HG02884 (cell line): ENCODE measurements at regions not wholly inside any gene's neighbourhood (a gene's known extent, or its start where the extent isn't known, plus 50 kb on each side); places are given as distances from the start of the nearest gene placed in this dataset.
"Not testable (repeated sequence)": the region's sequence is repeated elsewhere in the genome, so short reads cannot be mapped to it uniquely, and the experiment has no call there.

Experiments
- ATAC-seq: cut with Tn5 transposase; IDR thresholded peaks from one replicate; pipeline ENCODE4 v1.9.1; 2021; ENCODE audit warnings: mild to moderate bottlenecking, moderate library complexity; ENCODE audit not compliant: unreplicated experiment

DNA sequence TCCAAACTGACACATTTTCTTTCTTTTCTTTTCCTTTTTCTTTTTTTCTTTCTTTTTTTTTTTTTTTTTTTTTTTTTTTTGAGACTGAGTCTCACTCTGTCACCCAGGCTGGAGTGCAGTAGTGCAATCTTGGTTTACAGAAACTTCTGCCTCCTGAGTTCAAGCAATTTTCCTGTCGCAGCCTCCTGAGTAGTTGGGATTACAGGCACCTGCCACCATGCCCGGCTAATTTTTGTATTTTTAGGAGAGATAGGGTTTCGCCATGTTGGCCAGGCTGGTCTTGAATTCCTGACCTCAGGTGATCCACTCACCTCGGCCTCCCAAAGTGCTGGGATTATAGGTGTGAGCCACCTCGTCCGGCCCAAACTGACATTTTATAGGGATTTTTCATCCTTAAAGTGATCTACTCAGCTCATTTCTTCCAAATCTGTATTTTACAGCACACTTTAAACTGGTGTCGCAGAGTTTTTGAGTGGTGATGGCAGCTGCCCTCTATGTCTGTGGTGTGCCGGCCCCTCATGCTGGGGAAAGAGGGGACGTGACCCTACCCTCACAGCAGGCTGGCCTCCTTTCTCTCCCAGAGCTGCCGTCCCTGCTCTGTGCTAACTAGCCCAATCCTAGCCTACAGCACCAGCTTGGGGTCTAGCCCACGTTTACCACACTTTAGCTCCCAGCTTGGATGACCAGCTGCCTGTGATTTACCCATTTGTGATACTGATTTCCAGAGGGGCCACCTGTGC, 211.9 kb upstream of the HAAO start:
- not testable (repeated sequence) for ATAC-seq

DNA sequence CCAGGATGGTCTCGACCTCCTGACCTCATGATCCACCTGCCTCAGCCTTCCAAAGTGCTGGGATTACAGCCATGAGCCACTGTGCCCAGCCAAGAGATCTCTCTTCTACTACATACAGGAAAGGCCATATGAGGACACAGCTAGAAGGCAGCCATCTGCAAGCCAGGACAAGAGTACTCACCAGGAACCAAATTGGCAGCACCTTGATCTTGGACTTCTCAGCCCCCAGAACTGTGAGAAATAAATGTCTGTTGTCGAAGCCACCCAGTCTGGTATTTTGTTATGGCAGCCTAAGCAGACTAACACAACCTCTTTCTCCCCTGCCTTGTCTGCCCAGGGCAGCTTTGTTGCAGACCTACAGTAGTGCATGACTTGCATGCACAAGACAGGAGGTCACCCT, 211.3 kb upstream of the HAAO start:
- ATAC-seq, result no peak

DNA sequence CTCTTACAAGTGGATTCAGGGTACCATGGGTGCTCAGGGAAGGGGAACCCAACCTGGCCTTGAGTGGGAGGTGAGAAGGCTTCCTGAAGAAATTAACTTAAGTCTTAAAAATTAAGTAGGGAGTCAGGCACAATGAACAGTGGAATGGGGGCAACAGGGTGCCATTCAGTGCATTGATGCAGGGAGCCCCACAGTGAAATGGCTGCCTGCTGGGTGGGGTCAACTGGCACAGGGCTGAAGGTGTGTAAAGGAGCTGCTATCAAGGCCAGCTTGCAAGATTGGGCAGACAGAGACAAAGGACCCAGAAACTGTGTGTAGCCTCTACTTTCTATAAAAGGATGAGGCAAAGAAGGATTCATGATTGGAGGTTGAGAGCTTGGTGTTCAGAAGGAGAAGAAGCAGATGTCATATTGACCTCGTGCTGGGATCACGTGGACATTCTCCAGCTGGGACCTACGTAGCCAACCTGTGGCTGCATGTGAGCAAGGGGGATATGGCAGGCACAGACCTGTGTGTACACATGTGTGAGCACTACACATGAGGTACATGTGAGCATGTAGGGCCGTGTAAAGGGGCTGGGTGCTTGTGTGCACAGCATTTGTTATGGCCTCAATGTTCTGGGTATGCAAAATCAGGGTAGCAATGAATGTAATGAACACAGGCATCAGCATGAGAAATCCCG, 209.5 kb upstream of the HAAO start:
- no peak for ATAC-seq

DNA sequence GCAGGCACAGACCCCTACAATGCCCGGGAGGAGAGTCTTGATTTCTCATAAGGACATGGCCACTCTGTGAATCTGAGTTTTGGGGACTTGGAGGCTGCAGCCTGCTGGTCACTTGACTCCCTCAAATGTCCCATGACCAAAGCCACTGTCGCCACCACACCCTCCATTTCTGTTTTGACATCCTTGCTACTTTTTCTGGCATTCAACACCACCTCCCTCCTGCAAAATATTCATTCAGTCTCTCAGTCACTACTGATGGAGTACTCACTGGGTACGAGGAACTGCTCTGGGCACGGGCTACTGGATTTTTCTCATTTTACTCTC, 208.6 kb upstream of the HAAO start:
- ATAC-seq, result no peak

DNA sequence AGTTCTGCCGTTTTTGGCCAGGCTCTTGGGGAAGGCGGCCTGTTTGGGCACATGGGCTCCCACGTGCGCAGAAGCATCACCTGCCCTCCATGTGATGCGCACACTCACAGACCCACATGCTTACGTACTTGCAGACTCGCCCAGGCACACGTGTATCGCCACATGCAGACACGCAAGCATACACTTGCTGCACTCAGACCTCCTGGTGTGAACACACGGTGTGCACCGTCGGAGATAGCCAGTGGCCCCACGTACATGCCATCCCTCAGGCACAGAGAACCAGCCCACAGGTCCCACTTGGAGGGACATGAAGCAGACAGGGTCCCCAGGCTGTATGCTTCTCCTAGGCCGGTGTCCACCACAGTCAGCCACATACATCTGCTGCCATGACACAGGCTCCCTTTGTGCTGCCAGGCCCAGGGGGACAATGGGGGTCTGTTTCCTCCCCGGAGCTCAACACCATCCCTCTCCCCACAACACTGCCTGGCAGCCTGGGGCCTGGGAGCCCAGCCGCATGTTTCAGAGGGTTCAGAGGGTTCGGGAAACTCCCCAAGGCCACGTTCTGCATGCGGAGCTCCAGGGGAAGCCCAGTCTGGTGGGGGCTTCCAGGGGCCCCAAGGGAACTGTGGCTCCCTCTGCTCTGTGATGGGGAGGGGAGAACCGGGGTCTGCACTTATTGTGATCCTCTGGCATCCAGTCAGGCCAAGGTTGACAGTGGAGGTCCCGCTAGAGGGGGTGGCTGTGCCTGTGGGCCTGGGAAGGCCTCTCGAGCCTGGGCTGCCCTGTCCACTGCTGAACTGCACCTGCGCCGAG, 208.1 kb upstream of the HAAO start:
- no peak for ATAC-seq

DNA sequence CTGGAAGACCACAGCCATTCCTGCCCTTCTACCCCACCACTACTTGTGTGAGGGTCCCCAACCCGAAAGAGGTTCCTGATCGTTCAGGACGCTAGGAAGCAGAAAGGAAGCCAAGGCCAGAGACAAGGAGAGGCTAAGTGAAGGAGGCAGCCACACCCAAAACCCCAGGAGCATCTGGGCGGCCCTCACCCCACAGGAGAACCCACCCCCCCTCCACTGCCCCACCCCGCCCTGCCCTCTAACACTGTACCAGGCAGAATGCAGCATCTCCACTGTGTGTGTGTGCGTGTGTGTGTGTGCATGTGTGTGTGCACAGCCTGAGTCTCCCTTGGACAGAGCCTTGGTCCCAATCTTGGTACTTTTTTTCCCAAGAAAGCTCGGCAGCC, 207.5 kb upstream of the HAAO start:
- ATAC-seq, result no peak

DNA sequence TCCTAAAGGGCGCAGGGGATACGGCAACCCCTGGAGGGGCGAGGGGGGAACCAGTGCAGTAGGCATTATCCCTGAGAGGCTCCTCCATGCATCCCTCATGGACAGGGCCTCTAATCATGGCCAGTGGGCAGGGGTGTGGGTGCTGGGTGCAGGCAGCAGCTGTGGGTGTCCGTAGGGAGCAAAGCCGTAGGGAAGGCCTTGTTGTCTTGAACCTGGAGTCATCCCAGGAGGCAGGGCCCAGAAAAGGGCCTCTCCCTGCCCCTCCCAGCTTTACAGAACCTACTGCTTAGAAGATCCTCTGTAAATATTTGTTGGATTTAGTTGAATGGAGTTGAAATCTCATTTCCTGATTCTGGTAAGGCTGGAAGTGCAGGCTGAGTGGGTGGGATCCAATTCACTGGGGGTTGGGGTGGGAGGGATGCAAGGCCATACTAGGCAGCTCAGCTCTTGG, 207.0 kb upstream of the HAAO start:
- no peak for ATAC-seq

DNA sequence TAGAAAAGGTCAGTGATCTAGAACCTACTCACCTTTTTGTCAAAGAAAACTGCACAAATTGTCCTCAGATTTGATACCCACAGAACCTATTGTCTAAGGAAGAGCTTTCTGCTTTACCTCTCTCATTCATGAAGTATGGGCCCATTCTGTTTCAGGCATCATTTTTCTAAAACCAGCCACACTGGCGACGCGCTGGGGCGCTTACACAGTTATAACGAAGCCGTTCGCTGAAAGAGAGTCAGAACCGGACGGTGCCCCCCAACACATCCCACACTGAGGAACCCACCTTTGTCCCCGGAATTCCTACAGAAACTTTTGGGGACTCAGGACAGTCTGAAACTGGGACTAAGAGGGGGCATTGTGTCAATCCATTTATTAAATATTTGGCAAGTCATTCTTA, 206.3 kb upstream of the HAAO start:
- no peak for ATAC-seq

DNA sequence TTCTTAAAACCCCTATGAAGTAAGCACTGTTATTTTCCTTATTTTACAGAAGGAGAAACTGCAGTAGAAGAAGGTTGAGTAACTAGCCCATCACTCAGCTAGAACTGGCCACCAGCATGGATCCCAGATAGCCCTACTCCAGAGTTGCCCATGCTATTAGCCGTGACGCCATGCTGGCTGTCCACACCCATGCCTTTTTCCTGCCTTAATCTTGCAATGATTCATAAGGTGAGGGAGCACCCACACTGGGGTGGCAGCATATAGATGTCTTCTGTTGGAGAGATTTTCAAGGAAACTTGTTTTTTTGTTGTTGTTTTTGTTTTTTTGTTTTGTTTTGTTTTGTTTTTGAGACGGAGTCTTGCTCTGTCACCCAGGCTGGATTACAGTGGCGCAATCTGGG, 204.1 kb upstream of the HAAO start:
- ATAC-seq, result no peak

DNA sequence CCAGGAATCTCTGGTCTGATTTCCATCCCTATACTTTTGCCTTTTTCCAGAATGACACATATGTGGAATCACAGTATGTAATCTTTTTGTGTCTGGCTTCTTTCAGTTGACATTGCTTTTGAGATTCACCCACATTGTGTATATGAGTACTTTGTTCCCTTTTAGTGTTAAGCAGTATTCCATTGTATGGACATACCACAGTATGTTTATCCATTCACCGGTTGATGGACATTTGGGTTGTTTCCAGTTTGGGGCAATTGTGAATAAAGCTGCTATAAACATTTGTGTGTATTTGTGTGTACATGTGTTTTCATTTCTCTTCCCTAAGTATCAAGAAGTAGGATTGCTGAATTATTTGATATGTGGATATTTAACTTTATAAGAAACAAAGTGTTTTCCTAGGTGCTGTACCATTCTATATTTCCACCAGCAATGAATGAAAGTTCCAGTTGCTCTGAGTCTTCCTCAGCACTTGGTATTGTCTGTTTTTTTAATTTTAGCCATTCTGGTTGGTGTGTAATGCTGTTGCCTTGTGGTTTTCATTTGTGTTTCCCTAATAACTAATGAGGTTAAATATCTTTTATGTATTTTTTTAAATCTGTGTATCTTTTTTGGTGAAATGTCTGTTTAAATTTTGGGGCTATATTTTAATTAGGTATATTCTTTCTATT, 203.5 kb upstream of the HAAO start:
- no peak for ATAC-seq

DNA sequence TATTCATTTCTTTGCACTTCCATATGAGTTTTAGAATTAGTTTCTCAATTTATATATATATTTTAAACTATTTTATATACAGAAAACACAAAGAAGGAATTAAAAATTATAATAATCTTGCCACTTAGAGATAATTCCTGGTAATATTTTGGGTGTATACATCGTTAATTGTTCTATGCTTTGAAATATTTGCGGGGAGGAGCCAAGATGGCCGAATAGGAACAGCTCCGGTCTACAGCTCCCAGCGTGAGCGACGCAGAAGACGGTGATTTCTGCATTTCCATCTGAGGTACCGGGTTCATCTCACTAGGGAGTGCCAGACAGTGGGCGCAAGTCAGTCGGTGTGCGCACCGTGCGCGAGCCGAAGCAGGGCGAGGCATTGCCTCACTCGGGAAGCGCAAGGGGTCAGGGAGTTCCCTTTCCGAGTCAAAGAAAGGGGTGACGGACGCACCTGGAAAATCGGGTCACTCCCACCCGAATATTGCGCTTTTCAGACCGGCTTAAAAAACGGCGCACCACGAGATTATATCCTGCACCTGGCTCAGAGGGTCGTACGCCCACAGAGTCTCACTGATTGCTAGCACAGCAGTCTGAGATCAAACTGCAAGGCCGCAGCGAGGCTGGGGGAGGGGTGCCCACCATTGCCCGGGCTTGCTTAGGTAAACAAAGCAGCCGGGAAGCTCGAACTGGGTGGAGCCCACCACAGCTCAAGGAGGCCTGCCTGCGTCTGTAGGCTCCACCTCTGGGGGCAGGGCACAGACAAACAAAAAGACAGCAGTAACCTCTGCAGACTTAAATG, 197.1 kb upstream of the HAAO start:
- not testable (repeated sequence) for ATAC-seq

DNA sequence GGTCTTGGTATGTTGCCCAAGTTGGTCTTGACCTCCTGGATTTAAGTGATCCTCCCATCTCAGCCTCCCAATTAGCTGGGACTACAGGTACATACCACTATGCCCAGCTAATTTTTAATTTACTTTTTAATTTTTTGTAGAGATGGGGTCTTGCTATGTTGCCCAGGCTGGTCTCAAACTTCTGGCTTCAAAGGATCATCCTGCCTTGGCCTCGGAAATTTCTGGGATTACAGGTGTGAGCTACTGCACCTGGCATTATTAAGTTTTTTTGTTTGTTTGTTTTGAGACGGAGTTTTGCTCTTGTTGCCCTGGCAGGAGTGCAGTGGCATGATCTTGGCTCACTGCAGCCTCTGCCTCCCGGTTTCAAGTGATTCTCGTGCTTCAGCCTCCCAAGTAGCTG, 195.7 kb upstream of the HAAO start:
- ATAC-seq, result not testable (repeated sequence)

DNA sequence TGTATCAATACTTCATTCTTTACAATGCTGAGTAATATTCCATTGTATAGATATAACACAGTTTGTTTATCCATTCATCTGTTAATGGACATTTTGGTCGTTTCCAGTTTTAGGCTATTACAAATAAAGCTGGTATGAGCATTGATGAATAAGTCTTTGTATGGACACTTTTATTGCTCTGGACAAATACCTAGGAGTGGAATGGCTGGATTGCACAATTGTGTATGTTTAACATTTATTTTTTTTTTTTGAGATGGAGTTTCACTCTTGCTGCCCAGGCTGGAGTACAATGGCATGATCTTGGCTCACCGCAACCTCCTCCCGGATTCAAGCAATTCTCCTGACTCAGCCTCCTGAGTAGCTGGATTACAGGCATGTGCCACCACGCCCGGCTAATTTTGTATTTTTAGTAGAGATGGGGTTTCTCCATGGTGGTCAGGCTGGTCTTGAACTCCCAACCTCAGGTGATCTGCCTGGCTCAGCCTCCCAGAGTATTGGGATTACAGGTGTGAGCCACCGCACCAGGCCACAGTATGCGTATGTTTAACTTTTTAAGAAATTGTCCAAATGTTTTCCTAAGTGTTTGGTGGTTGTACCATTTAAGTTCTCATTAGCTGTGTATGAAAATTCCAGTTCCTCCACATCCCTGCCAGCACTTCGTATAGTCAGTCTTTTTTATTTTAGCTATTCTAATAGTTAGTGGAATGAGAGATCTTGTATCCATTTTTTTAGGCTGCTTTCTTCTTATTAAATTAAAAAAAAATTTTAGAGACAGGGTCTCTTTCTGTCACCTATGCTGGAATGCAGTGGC, 194.9 kb upstream of the HAAO start:
- ATAC-seq, result no peak

DNA sequence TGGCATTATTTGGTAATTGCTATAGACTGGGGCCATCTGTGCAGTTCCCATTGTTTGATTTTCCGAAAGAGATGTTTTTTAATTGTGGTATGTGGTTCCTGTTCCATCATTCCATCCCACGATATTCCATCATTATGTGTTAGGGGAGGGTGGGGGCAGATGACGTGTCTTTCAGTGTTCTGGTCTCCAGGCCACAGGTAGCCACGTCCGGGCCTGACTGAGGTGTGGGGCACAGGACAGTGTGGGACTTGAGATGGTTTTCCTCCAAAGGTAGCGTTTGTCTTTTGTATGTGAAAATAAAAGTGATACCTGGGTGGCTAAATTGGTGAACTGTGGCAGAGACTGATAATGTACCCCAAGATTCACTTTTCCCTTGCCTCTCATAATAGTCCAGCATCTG, 192.2 kb upstream of the HAAO start:
- no peak for ATAC-seq

DNA sequence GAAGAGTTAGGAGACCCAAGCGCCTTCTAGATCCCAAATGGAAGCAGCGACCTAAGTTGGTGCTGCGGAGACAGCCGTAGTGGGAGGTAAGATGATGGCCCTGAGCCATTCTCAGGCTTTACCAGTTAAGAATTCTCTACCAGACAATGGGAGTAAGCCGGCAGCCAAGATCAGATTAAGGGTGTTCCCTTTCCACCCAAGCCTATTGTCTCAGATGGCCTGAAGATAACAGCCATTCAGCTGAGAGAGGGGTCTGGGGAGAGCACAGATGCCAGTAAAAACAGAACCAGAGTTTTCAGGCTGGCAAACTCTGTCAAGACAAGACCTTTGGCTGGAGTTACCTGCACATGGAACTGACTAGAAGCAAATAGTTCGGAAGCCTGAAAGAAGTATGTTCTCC, 191.7 kb upstream of the HAAO start:
- no peak for ATAC-seq

DNA sequence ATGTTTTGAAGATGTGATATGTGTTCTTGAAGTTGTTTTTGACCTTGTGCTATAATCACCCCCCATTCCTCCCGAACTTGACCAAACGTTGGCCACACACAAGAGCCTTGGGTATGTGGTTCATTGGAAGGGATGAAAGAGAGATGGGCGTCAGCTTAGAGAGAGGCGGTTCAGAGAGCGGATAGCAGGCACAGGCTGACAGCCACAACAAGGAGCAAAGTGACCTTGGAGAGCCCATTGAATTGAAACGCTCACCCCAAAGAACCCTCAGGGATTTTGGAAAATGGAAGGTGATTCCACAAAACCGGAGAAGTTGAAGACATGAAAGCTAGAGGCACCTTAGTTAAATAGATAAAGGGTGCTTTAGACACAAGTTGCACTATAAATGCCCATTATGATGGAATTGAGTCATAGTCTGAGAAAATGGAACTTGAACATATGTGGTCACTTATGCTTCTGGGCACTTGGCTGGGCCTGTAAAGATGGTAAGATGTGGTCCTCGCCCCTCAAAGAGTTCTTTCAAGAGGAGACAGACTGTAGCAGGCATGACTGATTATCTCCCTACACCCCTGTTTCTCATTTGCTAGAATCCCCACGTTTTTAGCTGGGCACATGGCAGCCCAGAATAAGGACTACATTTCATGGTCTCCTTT, 188.5 kb upstream of the HAAO start:
- ATAC-seq, result no peak

DNA sequence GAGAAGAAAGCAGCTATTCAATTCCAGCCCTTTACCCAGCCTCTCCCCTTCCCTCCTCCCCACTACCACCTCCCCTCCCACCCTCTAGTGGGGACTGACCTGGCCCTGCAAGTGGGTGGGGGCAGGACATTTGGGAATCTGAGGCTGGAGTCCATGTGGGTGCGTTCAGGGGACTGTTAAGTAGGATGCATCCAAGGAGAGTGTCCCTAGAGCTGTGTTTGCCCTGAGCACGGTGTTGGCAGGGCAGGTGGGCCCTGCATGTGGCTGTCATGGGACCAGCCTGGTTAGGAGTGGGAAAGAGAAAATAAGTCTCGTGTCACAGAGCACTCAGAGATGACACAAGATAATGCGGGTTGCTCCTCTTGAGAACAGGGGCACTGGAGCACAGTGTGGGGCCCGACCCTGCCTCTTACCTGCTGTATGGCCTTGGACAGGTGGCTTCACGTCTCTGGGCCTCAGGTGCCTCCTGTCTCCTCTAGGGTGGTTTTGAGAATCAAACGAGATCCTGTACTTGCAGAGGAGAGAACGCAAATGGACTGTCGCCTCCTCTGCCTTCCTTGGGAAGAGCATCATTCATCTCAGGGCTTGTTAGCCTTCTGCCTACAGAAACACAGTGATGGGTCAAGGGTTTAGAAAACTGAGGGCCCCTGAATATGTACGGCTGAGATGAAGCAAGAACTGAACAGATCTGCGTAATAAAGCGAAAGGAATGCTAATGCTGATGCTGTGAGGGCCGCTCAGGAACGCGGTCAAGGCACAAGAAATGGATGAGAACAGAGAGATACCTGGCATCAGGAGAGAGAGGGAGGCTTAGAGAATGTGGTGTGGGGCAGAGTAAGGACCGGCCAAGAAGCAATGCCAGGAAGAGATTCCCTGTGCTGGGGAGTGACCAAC, 187.7 kb upstream of the HAAO start:
- no peak for ATAC-seq

DNA sequence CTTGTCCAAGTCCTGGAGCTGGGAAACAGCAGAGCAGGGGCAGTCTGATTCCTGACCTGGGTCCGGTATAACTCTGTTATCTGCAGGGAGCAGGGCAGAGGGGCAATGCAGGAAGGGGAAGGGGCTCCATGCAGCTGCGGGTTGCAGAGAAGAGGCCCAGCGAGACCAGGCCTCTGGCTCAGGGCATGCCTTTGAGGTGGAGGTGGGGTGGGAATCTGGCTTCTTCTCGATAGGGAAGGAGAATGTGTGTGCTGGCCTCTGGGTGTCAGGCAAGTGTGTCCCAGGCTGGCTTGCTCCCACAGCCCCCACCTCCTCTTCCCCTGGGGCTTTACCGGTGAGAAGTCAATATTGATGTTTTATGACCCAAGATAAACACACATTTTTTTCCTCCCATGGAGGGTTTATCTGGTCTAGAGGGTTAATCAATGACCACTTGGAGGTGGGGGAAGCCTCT, 187.1 kb upstream of the HAAO start:
- no peak for ATAC-seq
